GM10248 (cell line): ENCODE measurements at regions not wholly inside any gene's neighbourhood (a gene's known extent, or its start where the extent isn't known, plus 50 kb on each side); places are given as distances from the start of the nearest gene placed in this dataset.

Experiments
- CTCF ChIA-PET: fragments of 300-600 bp; sonication (Branson Sonifier 250); formaldehyde crosslinking; extraction: SDS; loops from one replicate; lab custom pipeline; 2021; ENCODE audit warnings: antibody characterized with exemption; lab: Yijun Ruan, JAX
- POLR2A ChIA-PET: fragments of 350-650 bp; sonication (Branson Sonifier 250); formaldehyde crosslinking; extraction: SDS; loops from one replicate; lab custom pipeline; 2020; ENCODE audit warnings: antibody characterized with exemption; lab: Yijun Ruan, JAX
- DNase-seq: peaks from one replicate; pipeline ENCODE4 v3.0.0; 2012; ENCODE audit errors: extremely low spot score
- TF ChIP-seq, protein P1 (sequence below): IDR thresholded peaks from 2 replicates; pipeline ENCODE4 v1.5.1; 2012; ENCODE audit warnings: mild to moderate bottlenecking, low read depth; ENCODE audit errors: extremely low read depth, missing control alignments, control extremely low read depth

DNA sequence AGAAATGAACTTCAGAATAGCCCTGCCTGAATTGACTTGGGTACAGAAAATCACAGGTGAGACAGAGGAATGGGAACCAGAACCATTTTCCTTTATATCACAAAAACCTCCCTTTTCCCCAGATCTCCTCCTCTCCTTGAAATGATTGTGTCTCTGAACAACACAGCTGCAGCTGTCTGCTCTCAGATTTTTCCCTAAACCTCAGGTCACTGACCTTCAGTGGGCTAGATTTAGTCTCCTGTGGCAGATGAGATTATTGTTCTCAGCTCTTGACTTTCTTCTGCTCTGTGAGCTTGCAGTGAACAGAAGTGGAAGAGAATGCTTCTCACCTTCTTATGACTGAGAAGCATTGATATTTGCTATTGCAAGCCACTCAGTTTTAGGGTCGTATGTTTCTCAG lies 92.3 kb upstream of the FAM20A start:
- ChIA-PET POLR2A (no interaction called here), CTCF (no interaction called here)
- DNase-seq = no peak
- TF ChIP-seq, protein P1, sequence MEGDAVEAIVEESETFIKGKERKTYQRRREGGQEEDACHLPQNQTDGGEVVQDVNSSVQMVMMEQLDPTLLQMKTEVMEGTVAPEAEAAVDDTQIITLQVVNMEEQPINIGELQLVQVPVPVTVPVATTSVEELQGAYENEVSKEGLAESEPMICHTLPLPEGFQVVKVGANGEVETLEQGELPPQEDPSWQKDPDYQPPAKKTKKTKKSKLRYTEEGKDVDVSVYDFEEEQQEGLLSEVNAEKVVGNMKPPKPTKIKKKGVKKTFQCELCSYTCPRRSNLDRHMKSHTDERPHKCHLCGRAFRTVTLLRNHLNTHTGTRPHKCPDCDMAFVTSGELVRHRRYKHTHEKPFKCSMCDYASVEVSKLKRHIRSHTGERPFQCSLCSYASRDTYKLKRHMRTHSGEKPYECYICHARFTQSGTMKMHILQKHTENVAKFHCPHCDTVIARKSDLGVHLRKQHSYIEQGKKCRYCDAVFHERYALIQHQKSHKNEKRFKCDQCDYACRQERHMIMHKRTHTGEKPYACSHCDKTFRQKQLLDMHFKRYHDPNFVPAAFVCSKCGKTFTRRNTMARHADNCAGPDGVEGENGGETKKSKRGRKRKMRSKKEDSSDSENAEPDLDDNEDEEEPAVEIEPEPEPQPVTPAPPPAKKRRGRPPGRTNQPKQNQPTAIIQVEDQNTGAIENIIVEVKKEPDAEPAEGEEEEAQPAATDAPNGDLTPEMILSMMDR = no peak

DNA sequence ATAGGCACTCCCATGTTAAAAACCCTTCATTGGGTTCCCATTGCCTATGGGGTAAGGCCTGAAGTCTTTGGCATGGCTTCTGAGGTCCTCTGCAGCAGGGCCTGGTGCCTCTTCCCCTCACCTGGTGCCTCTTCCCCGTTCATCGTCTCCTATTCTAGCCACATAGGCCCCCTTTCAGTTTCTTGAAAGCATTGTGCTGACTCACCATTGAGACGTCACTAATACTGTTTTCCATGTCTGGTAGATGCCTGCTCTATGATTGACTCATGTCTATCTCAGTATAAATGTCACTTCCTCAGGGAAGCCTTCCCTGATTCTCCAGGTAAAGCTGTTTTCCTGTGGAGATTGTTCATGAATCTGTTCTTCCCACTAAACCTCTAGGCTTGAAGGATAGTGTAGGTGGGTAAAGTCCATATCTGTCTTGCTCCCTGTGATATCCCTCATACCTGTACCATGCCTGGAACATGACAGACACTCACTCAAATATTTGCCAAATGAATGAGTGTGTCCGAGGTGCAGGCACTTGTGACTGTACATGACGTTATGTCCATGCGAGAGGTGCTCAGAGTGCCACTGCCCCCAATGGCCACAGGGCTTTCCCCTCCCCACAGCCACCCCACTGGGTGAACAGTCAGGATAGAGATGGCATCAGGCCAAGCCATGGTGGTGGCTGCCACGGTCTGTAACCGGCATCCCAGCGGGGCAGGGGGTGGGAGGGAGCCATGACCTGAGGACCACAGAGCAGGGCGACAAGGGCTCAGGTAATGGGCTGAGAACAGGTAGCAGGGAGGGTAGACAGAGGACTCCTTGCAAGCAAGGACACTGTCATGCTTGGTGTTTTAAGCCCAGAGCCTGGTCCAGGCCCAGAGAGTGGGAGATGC lies 85.2 kb upstream of the FAM20A start:
- ChIA-PET CTCF (no interaction called here), POLR2A (interaction anchor here (0.7 kb wide), 1 partner anchor 39 kb away, joined by 4 read pairs; no protein-coding TSS in a partner anchor)
- DNase-seq = no peak
- TF ChIP-seq, protein P1 = no peak

DNA sequence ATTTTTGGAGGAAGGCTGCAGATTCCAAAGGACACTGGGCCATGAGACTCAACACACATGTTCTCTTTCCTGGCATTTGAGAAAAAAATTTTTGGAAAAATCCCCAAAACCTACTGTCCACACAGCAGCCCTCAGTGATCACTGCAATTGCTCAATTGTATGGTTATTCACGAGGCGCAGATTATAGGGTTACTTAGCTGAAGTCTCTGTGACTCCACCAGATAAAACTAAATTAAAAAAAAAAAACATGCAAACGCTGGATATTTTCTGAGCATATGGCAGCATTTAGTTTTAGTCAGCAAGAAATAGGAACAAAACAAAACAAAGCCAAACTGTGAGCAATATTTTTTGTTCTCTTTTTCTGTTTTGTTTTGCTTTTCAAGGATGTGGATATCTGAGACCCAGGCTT lies 83.8 kb upstream of the FAM20A start:
- TF ChIP-seq, protein P1 = no peak
- ChIA-PET POLR2A (no interaction called here), CTCF (no interaction called here)
- no peak for DNase-seq

DNA sequence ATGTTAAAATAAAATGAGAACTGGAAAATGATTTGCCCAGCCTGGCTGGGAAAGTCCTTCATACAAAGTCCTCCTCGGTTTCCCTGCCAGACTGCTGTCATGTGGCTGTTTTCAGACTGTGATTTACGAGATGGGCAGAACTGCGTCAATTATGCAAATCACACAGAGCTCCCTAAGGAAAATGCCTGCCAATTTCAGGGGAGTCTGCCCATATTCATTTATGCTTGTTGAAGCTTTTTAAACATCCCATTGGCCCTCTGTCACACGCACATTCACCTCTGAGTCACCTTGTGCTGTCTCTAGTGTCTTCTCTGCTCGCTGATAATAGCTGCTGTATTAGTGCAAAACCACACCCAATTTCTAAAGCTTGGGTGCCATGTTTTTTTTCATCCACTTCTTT lies 81.7 kb upstream of the FAM20A start:
- no peak for DNase-seq
- ChIA-PET CTCF (no interaction called here), POLR2A (no interaction called here)
- TF ChIP-seq, protein P1 = no peak

DNA sequence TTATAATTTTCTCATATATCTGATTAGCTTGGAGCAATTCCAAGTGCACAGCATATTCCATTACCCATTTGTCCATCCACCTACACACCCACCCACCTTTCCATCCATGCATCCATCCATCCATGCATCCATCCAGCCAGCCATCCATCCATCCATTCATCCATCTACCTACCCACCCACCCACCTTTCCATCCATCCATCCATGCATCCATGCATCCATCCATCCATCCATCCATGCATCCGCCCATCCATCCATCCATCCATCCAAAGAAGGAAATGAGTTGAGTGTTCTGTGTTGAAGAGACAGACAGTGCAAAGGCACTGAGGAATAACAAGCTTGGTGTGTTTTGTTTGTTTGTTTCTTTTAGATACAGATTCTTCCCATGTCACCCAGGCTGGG lies 78.7 kb upstream of the FAM20A start:
- POLR2A ChIA-PET = no interaction called here

DNA sequence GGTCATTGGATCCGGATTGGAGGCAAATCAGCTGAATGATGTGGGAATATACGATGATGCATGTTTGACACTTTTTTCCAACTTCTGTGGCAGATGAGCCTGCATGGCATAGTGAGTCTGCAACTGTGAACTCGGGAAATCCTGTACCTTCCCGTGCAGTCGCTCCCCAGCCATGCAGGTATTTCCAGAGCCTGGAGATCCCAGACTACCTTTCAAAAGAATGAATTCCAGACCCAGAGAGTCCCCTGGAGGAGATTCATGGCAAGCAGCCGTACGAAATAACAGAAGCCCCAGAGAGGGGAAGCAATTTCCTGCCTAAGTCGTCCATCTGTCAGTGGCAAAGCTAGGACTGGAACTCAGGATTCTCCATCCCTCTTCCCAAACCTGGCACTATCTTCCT lies 75.7 kb upstream of the FAM20A start:
- ChIA-PET CTCF (no interaction called here), POLR2A (no interaction called here)
- no peak for DNase-seq
- TF ChIP-seq, protein P1 = no peak

More for the DNA sequence above, 78.7 kb upstream of the FAM20A start:
- DNase-seq = no peak
- CTCF ChIA-PET = no interaction called here
- TF ChIP-seq, protein P1 = no peak
